ENCODE measurements at regions not wholly inside any gene's neighbourhood (a gene's known extent, or its start where the extent isn't known, plus 50 kb on each side); places are given as distances from the start of the nearest gene placed in this dataset.

GRCh38 chr2:45329045-45329677, 281.9 kb downstream of the SRBD1 start:
- H3K4me3 ChIP-seq (replicated peaks in 1 of 2; ENCODE audit: low read depth in 2 of 2, low read length in 2 of 2), result no peak overlapping the region
- DNase-seq (ENCODE audit: low read depth in 2 of 2), result peak in 1 of 2 donors; percentile 47
- TF ChIP-seq CTCF (IDR thresholded peaks at IDR 0.05; ENCODE audit: low read depth, low read length), result no peak

GRCh38 chr2:45328264-45328870, 282.7 kb downstream of the SRBD1 start:
- DNase-seq (ENCODE audit: low read depth in 2 of 2), result no peak
- no peak overlapping the region for H3K4me3 ChIP-seq (replicated peaks in 1 of 2; ENCODE audit: low read depth in 2 of 2, low read length in 2 of 2)
- no peak for TF ChIP-seq CTCF (IDR thresholded peaks at IDR 0.05; ENCODE audit: low read depth, low read length)

GRCh38 chr2:45323344-45323743, 287.7 kb downstream of the SRBD1 start:
- no peak for TF ChIP-seq CTCF (IDR thresholded peaks at IDR 0.05; ENCODE audit: low read depth, low read length)
- peak in 1 of 2 donors; percentile 14 for DNase-seq (ENCODE audit: low read depth in 2 of 2)
- H3K4me3 ChIP-seq (replicated peaks in 1 of 2; ENCODE audit: low read depth in 2 of 2, low read length in 2 of 2), result no peak overlapping the region

- TF ChIP-seq CTCF (IDR thresholded peaks at IDR 0.05; ENCODE audit: low read depth, low read length), result no peak
- H3K4me3 ChIP-seq (replicated peaks in 1 of 2; ENCODE audit: low read depth in 2 of 2, low read length in 2 of 2), result no peak overlapping the region
- no peak for DNase-seq (ENCODE audit: low read depth in 2 of 2)
These were observed 290.1 kb downstream of the SRBD1 start for GRCh38 chr2:45320956-45321355.

GRCh38 chr2:45319683-45320455, 291.2 kb downstream of the SRBD1 start:
- no peak for DNase-seq (ENCODE audit: low read depth in 2 of 2)
- H3K4me3 ChIP-seq (replicated peaks in 1 of 2; ENCODE audit: low read depth in 2 of 2, low read length in 2 of 2), result no peak overlapping the region
- no peak for TF ChIP-seq CTCF (IDR thresholded peaks at IDR 0.05; ENCODE audit: low read depth, low read length)

GRCh38 chr2:45318686-45319085, 292.4 kb downstream of the SRBD1 start:
- no peak overlapping the region for H3K4me3 ChIP-seq (replicated peaks in 1 of 2; ENCODE audit: low read depth in 2 of 2, low read length in 2 of 2)
- no peak for TF ChIP-seq CTCF (IDR thresholded peaks at IDR 0.05; ENCODE audit: low read depth, low read length)
- DNase-seq (ENCODE audit: low read depth in 2 of 2), result no peak
